ENCODE measurements at regions not wholly inside any gene's neighbourhood (a gene's known extent, or its start where the extent isn't known, plus 50 kb on each side); places are given as distances from the start of the nearest gene placed in this dataset.

- no peak for TF ChIP-seq SIN3A (IDR thresholded peaks at IDR 0.05; ENCODE audit: borderline replicate concordance in 2 of 2, control insufficient read depth in 1 of 2, low read depth in 2 of 2, low read length in 2 of 2)
- TF ChIP-seq LCOR (CRISPR knock-in tag; IDR thresholded peaks at IDR 0.05) = no peak
- no peak for TF ChIP-seq ZBTB7A (IDR thresholded peaks at IDR 0.05; ENCODE audit: borderline replicate concordance, control insufficient read depth, low read depth, low read length)
- no peak for TF ChIP-seq ZNF77 (CRISPR knock-in tag; IDR thresholded peaks at IDR 0.05)
- no peak for TF ChIP-seq CTCF (IDR thresholded peaks at IDR 0.05 in 2 of 3, conservative IDR thresholded peaks at IDR 0.05 in 1 of 3; ENCODE audit: insufficient read depth in 2 of 3, low read depth in 1 of 3, low read length in 3 of 3)
- TF ChIP-seq, protein P1, sequence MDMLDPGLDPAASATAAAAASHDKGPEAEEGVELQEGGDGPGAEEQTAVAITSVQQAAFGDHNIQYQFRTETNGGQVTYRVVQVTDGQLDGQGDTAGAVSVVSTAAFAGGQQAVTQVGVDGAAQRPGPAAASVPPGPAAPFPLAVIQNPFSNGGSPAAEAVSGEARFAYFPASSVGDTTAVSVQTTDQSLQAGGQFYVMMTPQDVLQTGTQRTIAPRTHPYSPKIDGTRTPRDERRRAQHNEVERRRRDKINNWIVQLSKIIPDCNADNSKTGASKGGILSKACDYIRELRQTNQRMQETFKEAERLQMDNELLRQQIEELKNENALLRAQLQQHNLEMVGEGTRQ (CRISPR knock-in tag; IDR thresholded peaks at IDR 0.05) = no peak
Measured at GRCh38 chr2:215618145-215618544, 182.3 kb upstream of the FN1 start.
